GM23338 (cell line): ENCODE measurements at regions not wholly inside any gene's neighbourhood (a gene's known extent, or its start where the extent isn't known, plus 50 kb on each side); places are given as distances from the start of the nearest gene placed in this dataset.

Experiments used
- ATAC-seq: fragments of 200-7000 bp; cut with Tn5 transposase; 3 replicates; pipeline ENCODE4 v1.9.1; 2020
- DNase-seq: peaks from one replicate; pipeline ENCODE4 v3.0.0-alpha.2; 2015; ENCODE audit warnings: low spot score
- H2AFZ ChIP-seq: fragments of 200-600 bp; sonication (generic); 2 replicates; pipeline ENCODE4 v1.8.0; 2016; ENCODE audit warnings: antibody characterized with exemption, mild to moderate bottlenecking, moderate library complexity
- H3F3A ChIP-seq: fragments of 200-600 bp; sonication (generic); replicated peaks from 2 replicates; pipeline ENCODE4 v1.8.0; 2017; ENCODE audit warnings: antibody characterized with exemption, mixed run types, low read depth
- H3K27ac ChIP-seq: fragments of 200-600 bp; sonication (generic); 2 replicates; pipeline ENCODE4 v1.6.1; 2016; ENCODE audit warnings: low read depth
- H3K27me3 ChIP-seq: fragments of 200-600 bp; sonication (generic); 2 replicates; pipeline ENCODE4 v1.8.0; 2016; ENCODE audit warnings: mild to moderate bottlenecking, mixed run types, moderate library complexity; ENCODE audit not compliant: insufficient read depth
- H3K36me3 ChIP-seq: fragments of 200-600 bp; sonication (generic); 2 replicates; pipeline ENCODE4 v1.8.0; 2016; ENCODE audit warnings: mild to moderate bottlenecking; ENCODE audit not compliant: insufficient read depth
- H3K4me1 ChIP-seq: fragments of 200-600 bp; sonication (generic); 2 replicates; pipeline ENCODE4 v1.8.0; 2016; ENCODE audit warnings: mild to moderate bottlenecking, moderate library complexity; ENCODE audit not compliant: insufficient read depth
- H3K4me2 ChIP-seq: fragments of 200-600 bp; sonication (generic); 2 replicates; pipeline ENCODE4 v1.7.1; 2017; ENCODE audit warnings: mixed run types
- H3K4me3 ChIP-seq: fragments of 200-600 bp; sonication (generic); 2 replicates; pipeline ENCODE4 v1.6.1; 2016; ENCODE audit warnings: mixed run types
- H3K79me2 ChIP-seq: fragments of 200-600 bp; sonication (generic); replicated peaks from 2 replicates; pipeline ENCODE4 v1.8.0; 2017; ENCODE audit warnings: mild to moderate bottlenecking; ENCODE audit not compliant: insufficient read depth
- H3K9me2 ChIP-seq: fragments of 200-600 bp; sonication (generic); 2 replicates; pipeline ENCODE4 v1.8.0; 2017; ENCODE audit not compliant: insufficient read depth
- H4K20me1 ChIP-seq: fragments of 200-600 bp; sonication (generic); replicated peaks from 2 replicates; pipeline ENCODE4 v1.8.0; 2017; ENCODE audit warnings: mild to moderate bottlenecking; ENCODE audit not compliant: insufficient read depth
- H3K27ac Mint-ChIP-seq: 2 replicates; pipeline ENCODE4 v1.8.0; 2020; ENCODE audit warnings: inconsistent platforms, mild to moderate bottlenecking, moderate library complexity, mixed read lengths
- H3K27me3 Mint-ChIP-seq: 3 replicates; pipeline ENCODE4 v1.8.0; 2022; ENCODE audit warnings: low read depth, mild to moderate bottlenecking, moderate library complexity, mixed read lengths, inconsistent platforms; ENCODE audit not compliant: insufficient read depth, poor library complexity
- H3K36me3 Mint-ChIP-seq: 3 replicates; pipeline ENCODE4 v1.8.0; 2021; ENCODE audit warnings: low read depth, mild to moderate bottlenecking, inconsistent platforms, moderate library complexity, mixed read lengths
- H3K4me1 Mint-ChIP-seq: 3 replicates; pipeline ENCODE4 v1.8.0; 2020; ENCODE audit warnings: mild to moderate bottlenecking, inconsistent platforms, mixed read lengths
- H3K4me3 Mint-ChIP-seq: 3 replicates; pipeline ENCODE4 v1.8.0; 2021; ENCODE audit warnings: moderate library complexity, mild to moderate bottlenecking, inconsistent platforms, mixed read lengths
- H3K9me3 Mint-ChIP-seq: 3 replicates; pipeline ENCODE4 v1.8.0; 2020; ENCODE audit warnings: moderate library complexity, mild to moderate bottlenecking, inconsistent platforms, mixed read lengths
- CTCF ChIP-seq, 2 experiments: fragments of 200-600 bp in 1 of 2; sonication (generic) in 1 of 2; conservative IDR thresholded peaks; 2 replicates each; pipeline versions ENCODE4 v1.5.1 to v1.6.1; 2016 to 2017; ENCODE audit warnings: antibody characterized with exemption in 2 of 2, low read depth in 2 of 2, mild to moderate bottlenecking in 2 of 2, moderate library complexity in 1 of 2
- ZNF331 ChIP-seq: fragments of 250-450 bp; sonication (Bioruptor Pico); IDR thresholded peaks from 2 replicates; pipeline ENCODE4 v1.5.0; 2020; ENCODE audit warnings: low read depth, mild to moderate bottlenecking, moderate library complexity
- ZNF462 ChIP-seq: fragments of 250-450 bp; sonication (Bioruptor Pico); IDR thresholded peaks from 2 replicates; pipeline ENCODE4 v1.5.0; 2020; ENCODE audit warnings: mild to moderate bottlenecking, moderate library complexity
- TF ChIP-seq, protein P1 (sequence below): IDR thresholded peaks from 2 replicates; pipeline ENCODE4 v1.6.1; 2016; ENCODE audit warnings: antibody characterized with exemption

GRCh38 chr15:24017470-24017869 is 330.4 kb upstream of the NDN start:
- Histone ChIP-seq H2AFZ (no peak overlapping the region), H3K27ac (no peak overlapping the region), H3K79me2 (no peaks in the 10 kb centered on the region), H3K4me2 (no peak overlapping the region), H3K27me3 (no peaks in the 10 kb centered on the region), H3K36me3 (no peaks in the 10 kb centered on the region), H4K20me1 (no peaks in the 10 kb centered on the region), H3K9me2 (no peaks in the 10 kb centered on the region), H3K4me1 (no peaks in the 10 kb centered on the region), H3F3A (no peaks in the 10 kb centered on the region), H3K4me3 (no peak overlapping the region)
- Mint-ChIP-seq H3K4me1 (no peaks in the 10 kb centered on the region), H3K36me3 (no peaks in the 10 kb centered on the region; the same call in 2 of the 3 replicates), H3K27ac (no peak overlapping the region), H3K4me3 (no peak overlapping the region), H3K27me3 (peaks cover 1% of the 10 kb centered on the region), H3K9me3 (peaks cover 87% of the 10 kb centered on the region)
- DNase-seq (no peak), ATAC-seq (no peak)
- TF ChIP-seq, protein P1, sequence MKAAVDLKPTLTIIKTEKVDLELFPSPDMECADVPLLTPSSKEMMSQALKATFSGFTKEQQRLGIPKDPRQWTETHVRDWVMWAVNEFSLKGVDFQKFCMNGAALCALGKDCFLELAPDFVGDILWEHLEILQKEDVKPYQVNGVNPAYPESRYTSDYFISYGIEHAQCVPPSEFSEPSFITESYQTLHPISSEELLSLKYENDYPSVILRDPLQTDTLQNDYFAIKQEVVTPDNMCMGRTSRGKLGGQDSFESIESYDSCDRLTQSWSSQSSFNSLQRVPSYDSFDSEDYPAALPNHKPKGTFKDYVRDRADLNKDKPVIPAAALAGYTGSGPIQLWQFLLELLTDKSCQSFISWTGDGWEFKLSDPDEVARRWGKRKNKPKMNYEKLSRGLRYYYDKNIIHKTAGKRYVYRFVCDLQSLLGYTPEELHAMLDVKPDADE = no peak

DNA sequence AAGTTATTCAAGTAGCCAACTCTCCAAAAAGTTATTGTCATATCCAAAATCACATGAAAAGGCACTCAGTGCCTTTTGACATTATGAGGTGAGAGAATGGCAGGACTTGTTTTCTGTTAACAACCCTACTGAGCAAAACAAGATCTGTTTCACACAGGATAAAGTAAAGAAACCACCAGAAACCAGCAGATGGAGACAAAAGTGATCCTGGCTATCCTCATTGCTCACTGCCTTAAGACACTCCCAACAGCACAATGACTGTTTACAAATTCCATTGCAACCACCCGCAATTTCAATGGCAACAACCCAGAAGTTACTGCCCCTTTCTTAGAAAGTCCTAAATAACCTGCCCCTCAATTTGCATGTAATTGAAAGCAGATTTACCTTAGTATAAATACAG is 352.6 kb upstream of the NDN start:
- no peak overlapping the region for H3K4me3 Mint-ChIP-seq
- Histone ChIP-seq H3K36me3 (peaks cover 7% of the 10 kb centered on the region), H3K4me1 (no peaks in the 10 kb centered on the region), H3K9me2 (no peaks in the 10 kb centered on the region), H4K20me1 (no peaks in the 10 kb centered on the region), H3K4me2 (no peak overlapping the region), H3F3A (no peaks in the 10 kb centered on the region), H2AFZ (no peak overlapping the region), H3K27ac (no peak overlapping the region), H3K79me2 (no peaks in the 10 kb centered on the region), H3K4me3 (no peak overlapping the region), H3K27me3 (no peaks in the 10 kb centered on the region)
- no peaks in the 10 kb centered on the region; the same call in 2 of the 3 replicates for H3K4me1 Mint-ChIP-seq
- H3K36me3 Mint-ChIP-seq = peaks cover 29% of the 10 kb centered on the region
- H3K27me3 Mint-ChIP-seq = peaks cover 3% of the 10 kb centered on the region
- no peak overlapping the region for H3K27ac Mint-ChIP-seq
- H3K9me3 Mint-ChIP-seq = peaks cover 95% of the 10 kb centered on the region
- ATAC-seq (peak; percentile 54), DNase-seq (peak; percentile 31)
- TF ChIP-seq ZNF331 (CRISPR knock-in tag) (no peak), CTCF (conservative IDR thresholded peaks at IDR 0.05; ENCODE audit: low read depth in 2 of 2) (peak; percentile 24 to 29; a peak in 2 of 4 replicates), ZNF462 (no peak)
